RWPE2 (cell line): ENCODE measurements at regions not wholly inside any gene's neighbourhood (a gene's known extent, or its start where the extent isn't known, plus 50 kb on each side); places are given as distances from the start of the nearest gene placed in this dataset.

Source experiments
- ATAC-seq: fragments of 200-7000 bp; cut with Tn5 transposase; 3 replicates; pipeline ENCODE4 v1.9.1; 2021; ENCODE audit warnings: low read depth
- DNase-seq: peaks from one replicate; pipeline ENCODE4 v3.0.0-alpha.2; 2020; ENCODE audit warnings: low spot score
- H3K27ac ChIP-seq: fragments of 450-650 bp; 2 replicates; pipeline ENCODE4 v1.5.1; 2017; ENCODE audit warnings: mild to moderate bottlenecking; ENCODE audit not compliant: poor library complexity, severe bottlenecking
- H3K27me3 ChIP-seq: fragments of 250-450 bp; sonication (Bioruptor Pico); 2 replicates; pipeline ENCODE4 v1.5.1; 2021; ENCODE audit warnings: mild to moderate bottlenecking, moderate library complexity; ENCODE audit not compliant: insufficient read depth, poor library complexity, severe bottlenecking
- H3K36me3 ChIP-seq: fragments of 250-450 bp; sonication (Bioruptor Pico); 2 replicates; pipeline ENCODE4 v1.5.1; 2020; ENCODE audit warnings: low read depth, mild to moderate bottlenecking, moderate library complexity
- H3K4me1 ChIP-seq: fragments of 250-450 bp; sonication (Bioruptor Pico); 2 replicates; pipeline ENCODE4 v1.5.1; 2021; ENCODE audit warnings: mild to moderate bottlenecking, moderate library complexity; ENCODE audit not compliant: insufficient read depth, poor library complexity, severe bottlenecking
- H3K4me3 ChIP-seq: fragments of 250-450 bp; sonication (Bioruptor Pico); 2 replicates; pipeline ENCODE4 v1.5.1; 2021; ENCODE audit warnings: mild to moderate bottlenecking, moderate library complexity; ENCODE audit not compliant: severe bottlenecking
- H3K9me3 ChIP-seq: fragments of 250-450 bp; sonication (Bioruptor Pico); 2 replicates; pipeline ENCODE4 v1.5.1; 2021; ENCODE audit warnings: mild to moderate bottlenecking, moderate library complexity; ENCODE audit not compliant: severe bottlenecking
- CTCF ChIP-seq: fragments of 450-650 bp; IDR thresholded peaks from one replicate; pipeline ENCODE4 v1.5.1; 2017; ENCODE audit warnings: mild to moderate bottlenecking, moderate library complexity; ENCODE audit not compliant: poor library complexity, severe bottlenecking

DNA sequence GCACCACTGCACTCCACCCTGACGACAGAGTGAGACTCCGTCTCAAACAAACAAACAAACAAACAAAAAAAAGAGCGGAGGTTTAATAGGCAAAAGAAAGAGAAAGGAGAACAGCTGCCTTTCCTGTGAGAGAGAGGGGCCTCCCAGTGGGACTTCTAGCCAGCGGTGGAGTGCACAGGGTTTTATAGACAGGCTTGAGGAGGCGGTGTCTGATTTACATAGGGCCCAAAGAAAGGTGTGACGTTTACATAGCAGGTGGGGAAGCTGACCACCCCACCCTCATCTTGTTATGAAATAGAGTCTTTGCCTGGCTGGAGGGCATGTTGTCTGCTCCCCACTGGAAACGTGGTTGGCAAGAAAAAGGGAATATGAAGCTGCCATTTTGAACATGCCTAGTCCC lies 106.0 kb upstream of the CSNK1A1L start:
- Histone ChIP-seq H3K36me3 (no peaks in the 10 kb centered on the region), H3K9me3 (no peaks in the 10 kb centered on the region), H3K4me1 (no peaks in the 10 kb centered on the region), H3K27me3 (no peaks in the 10 kb centered on the region), H3K27ac (no peak overlapping the region), H3K4me3 (no peak overlapping the region)
- ATAC-seq (no peak), DNase-seq (no peak)
- no peak for TF ChIP-seq CTCF

GRCh38 chr13:37209621-37210580 lies 104.4 kb upstream of the CSNK1A1L start:
- TF ChIP-seq CTCF = no peak
- Histone ChIP-seq H3K4me1 (no peaks in the 10 kb centered on the region), H3K4me3 (no peak overlapping the region), H3K9me3 (no peaks in the 10 kb centered on the region), H3K27me3 (no peaks in the 10 kb centered on the region), H3K27ac (no peak overlapping the region), H3K36me3 (no peaks in the 10 kb centered on the region)
- DNase-seq (no peak), ATAC-seq (no peak)

DNA sequence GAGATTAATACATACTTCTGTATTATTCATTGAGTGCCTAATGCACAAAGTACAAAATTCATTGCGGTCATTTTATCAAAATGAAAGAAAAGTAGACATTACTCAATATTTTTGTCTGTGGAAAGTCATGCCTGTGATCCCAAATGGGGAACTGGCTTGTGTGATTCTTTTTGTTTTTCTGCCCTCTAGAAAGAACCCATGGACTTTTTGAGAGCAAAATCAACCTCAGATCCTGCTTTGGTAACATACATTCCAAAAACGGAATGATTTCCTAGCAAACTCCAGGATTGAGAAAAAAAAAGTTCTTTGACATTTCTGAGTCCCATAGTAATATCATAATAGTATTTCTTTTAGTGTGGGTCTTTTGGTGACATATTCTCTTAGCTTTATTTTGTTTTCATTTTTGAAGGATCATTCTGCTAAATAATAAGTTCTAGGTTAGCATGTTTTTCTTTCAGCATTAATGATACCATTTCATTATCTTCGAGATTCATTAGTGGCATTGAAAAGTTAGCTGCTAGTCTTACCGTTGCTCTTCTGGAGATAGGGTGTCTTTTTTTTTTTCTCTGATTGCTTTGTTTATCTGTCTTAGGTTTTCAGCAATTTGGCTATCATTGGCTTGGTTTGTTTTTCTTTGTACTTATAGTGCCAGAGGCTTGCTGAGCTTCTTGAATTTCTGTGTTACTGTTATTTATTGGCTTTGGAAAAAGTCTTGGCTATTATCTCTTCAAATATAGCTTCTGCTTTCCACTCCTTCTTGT lies 102.4 kb upstream of the CSNK1A1L start:
- no peaks in the 10 kb centered on the region for H3K27me3 ChIP-seq
- no peak overlapping the region for H3K4me3 ChIP-seq
- H3K27ac ChIP-seq = no peak overlapping the region
- DNase-seq (no peak), ATAC-seq (no peak)
- H3K4me1 ChIP-seq = no peaks in the 10 kb centered on the region
- TF ChIP-seq CTCF = no peak
- no peaks in the 10 kb centered on the region for H3K9me3 ChIP-seq
- H3K36me3 ChIP-seq = no peaks in the 10 kb centered on the region

GRCh38 chr13:37202264-37202663 lies 96.8 kb upstream of the CSNK1A1L start:
- no peak overlapping the region for H3K27ac ChIP-seq
- no peak for ATAC-seq
- no peaks in the 10 kb centered on the region for H3K36me3 ChIP-seq
- no peaks in the 10 kb centered on the region for H3K9me3 ChIP-seq
- H3K27me3 ChIP-seq = no peaks in the 10 kb centered on the region
- DNase-seq = no peak
- H3K4me3 ChIP-seq = no peak overlapping the region
- no peak for TF ChIP-seq CTCF
- H3K4me1 ChIP-seq = peaks cover 5% of the 10 kb centered on the region

DNA sequence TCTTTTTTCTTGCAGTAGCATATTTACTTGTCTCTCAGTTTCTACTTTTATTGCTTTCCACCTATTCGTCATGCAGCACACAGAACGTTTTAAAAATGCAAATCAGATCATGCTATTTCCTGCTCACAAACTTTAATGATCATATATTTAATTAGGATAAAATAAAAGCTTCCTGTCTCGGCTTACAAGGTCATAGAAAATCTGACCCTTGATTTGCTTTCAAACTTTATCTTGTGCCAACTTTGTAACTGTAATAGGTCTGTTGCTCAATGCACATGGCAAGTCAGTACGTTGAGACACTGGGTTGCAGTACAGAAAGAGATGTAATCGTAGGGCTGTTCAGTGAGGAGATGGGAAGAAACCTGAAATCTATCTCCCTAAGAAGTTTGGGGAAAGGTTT lies 95.6 kb upstream of the CSNK1A1L start:
- DNase-seq = no peak

More for the DNA sequence above, 95.6 kb upstream of the CSNK1A1L start:
- no peak for TF ChIP-seq CTCF
- H3K27ac ChIP-seq = no peak overlapping the region
- no peak for ATAC-seq
- H3K4me3 ChIP-seq = no peak overlapping the region
- no peaks in the 10 kb centered on the region for H3K36me3 ChIP-seq
- H3K4me1 ChIP-seq = peaks cover 5% of the 10 kb centered on the region
- no peaks in the 10 kb centered on the region for H3K9me3 ChIP-seq
- no peaks in the 10 kb centered on the region for H3K27me3 ChIP-seq
